ENCODE measurements at regions not wholly inside any gene's neighbourhood (a gene's known extent, or its start where the extent isn't known, plus 50 kb on each side); places are given as distances from the start of the nearest gene placed in this dataset.

GRCh38 chr2:155830817-155831579 lies 501.5 kb downstream of the NR4A2 start:
- no peak for TF ChIP-seq CTCF (conservative IDR thresholded peaks at IDR 0.05; ENCODE audit: low read depth, low read length)
- no peak for TF ChIP-seq RFX5 (IDR thresholded peaks at IDR 0.05; ENCODE audit: low read depth, low read length)
- TF ChIP-seq POLR2A (IDR thresholded peaks at IDR 0.05; ENCODE audit: low read depth, low read length) = no peak
- TF ChIP-seq BHLHE40 (IDR thresholded peaks at IDR 0.05; ENCODE audit: low read depth, low read length) = no peak
- TF ChIP-seq RAD21 (IDR thresholded peaks at IDR 0.05; ENCODE audit: low read length) = no peak
- TF ChIP-seq MAFK (IDR thresholded peaks at IDR 0.05; ENCODE audit: low read depth, low read length) = no peak
- TF ChIP-seq SMC3 (IDR thresholded peaks at IDR 0.05; ENCODE audit: low read depth, low read length) = no peak
- TF ChIP-seq ELK1 (IDR thresholded peaks at IDR 0.05; ENCODE audit: borderline replicate concordance, low read depth, low read length) = no peak
- no peak for TF ChIP-seq CHD1 (IDR thresholded peaks at IDR 0.05; ENCODE audit: low read depth, low read length)
- no peak for TF ChIP-seq NFE2L2 (IDR thresholded peaks at IDR 0.05; ENCODE audit: low read depth, low read length)
- no peak for TF ChIP-seq MXI1 (IDR thresholded peaks at IDR 0.05; ENCODE audit: borderline replicate concordance, low read depth, low read length)

Measured in IMR-90 (cell line).